Colonic mucosa (tissue), 4 donors: ENCODE measurements at regions not wholly inside any gene's neighbourhood (a gene's known extent, or its start where the extent isn't known, plus 50 kb on each side); places are given as distances from the start of the nearest gene placed in this dataset.

Source experiments
- DNase-seq: peaks from one replicate; pipeline ENCODE4 v3.0.0-alpha.2; 2020
- H3K27ac ChIP-seq: fragments of 200-600 bp; one replicate; pipeline ENCODE4 v1.8.0; 2021
- H3K27me3 ChIP-seq: fragments of 200-600 bp; one replicate; pipeline ENCODE4 v1.8.0; 2021
- H3K36me3 ChIP-seq: fragments of 200-600 bp; one replicate; pipeline ENCODE4 v1.8.0; 2021
- H3K4me1 ChIP-seq: fragments of 200-600 bp; one replicate; pipeline ENCODE4 v1.8.0; 2021; ENCODE audit warnings: mild to moderate bottlenecking
- H3K4me3 ChIP-seq: fragments of 200-600 bp; one replicate; pipeline ENCODE4 v1.8.0; 2021
- H3K9ac ChIP-seq, 2 donors: one replicate each; pipeline ENCODE4 v1.7.0; 2013; ENCODE audit warnings: control low read depth in 2 of 2, low read depth in 2 of 2, low read length in 2 of 2
- H3K9me3 ChIP-seq: fragments of 200-600 bp; one replicate; pipeline ENCODE4 v1.8.0; 2021
- CTCF ChIP-seq: fragments of 200-600 bp; IDR thresholded peaks from one replicate; pipeline ENCODE4 v1.8.0; 2022; ENCODE audit warnings: antibody characterized with exemption, mild to moderate bottlenecking
- intact Hi-C: fragments of 100-400 bp; cut with DNase I; formaldehyde crosslinking; loops from one replicate; pipeline ENCODE4 v1.14.1; 2022
- donor health status: healthy.
- donor health status: DM: no; HTN: no; CAD: no.
- donor health status: DM: no; HTN: no; CAD: no.

- H3K9ac ChIP-seq, result no peak overlapping the region
- no peak for DNase-seq
- H3K4me1 ChIP-seq, result no peaks in the 10 kb centered on the region
- H3K4me3 ChIP-seq, result no peak overlapping the region
- intact Hi-C loops, result no loop called here
- no peaks in the 10 kb centered on the region for H3K36me3 ChIP-seq
- no peak for TF ChIP-seq CTCF
- no peak overlapping the region for H3K27ac ChIP-seq
- no peaks in the 10 kb centered on the region for H3K9me3 ChIP-seq
- H3K27me3 ChIP-seq, result no peaks in the 10 kb centered on the region
Observed at GRCh38 chr15:95228856-95229555, 997.6 kb downstream of the MCTP2 start.

DNA sequence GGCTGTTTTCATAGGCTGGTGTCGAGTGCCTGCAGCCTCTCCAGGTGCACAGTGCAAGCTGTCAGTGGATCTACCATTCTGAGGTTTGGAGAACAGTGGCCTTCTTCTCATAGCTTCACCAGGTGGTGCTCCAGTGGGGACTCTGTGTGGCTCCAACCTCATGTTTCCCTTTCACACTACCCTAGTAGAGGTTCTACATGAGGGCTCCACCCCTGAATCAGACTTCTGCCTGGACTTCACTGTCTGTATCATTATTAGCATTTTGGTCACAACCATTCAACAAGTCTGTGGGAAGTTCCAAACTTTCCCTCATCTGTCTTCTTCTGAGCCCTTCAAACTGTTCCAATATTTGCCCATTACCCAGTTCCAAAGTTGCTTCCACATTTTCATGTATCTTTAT is 1003.7 kb downstream of the MCTP2 start:
- Histone ChIP-seq H3K36me3 (no peaks in the 10 kb centered on the region), H3K27me3 (no peaks in the 10 kb centered on the region), H3K27ac (no peak overlapping the region), H3K9ac (no peak overlapping the region), H3K9me3 (no peaks in the 10 kb centered on the region), H3K4me3 (no peak overlapping the region), H3K4me1 (no peaks in the 10 kb centered on the region)
- intact Hi-C loops, result no loop called here
- TF ChIP-seq CTCF, result no peak
- no peak for DNase-seq

- intact Hi-C loops, result no loop called here
- no peak for DNase-seq
- H3K9ac ChIP-seq, result no peak overlapping the region
Observed at GRCh38 chr15:95247071-95247984, 1016.0 kb downstream of the MCTP2 start.

GRCh38 chr15:95249524-95249923 is 1018.2 kb downstream of the MCTP2 start:
- intact Hi-C loops, result no loop called here
- Histone ChIP-seq H3K9ac (no peak overlapping the region), H3K27ac (no peak overlapping the region), H3K4me1 (no peaks in the 10 kb centered on the region), H3K27me3 (no peaks in the 10 kb centered on the region), H3K36me3 (no peaks in the 10 kb centered on the region), H3K4me3 (no peak overlapping the region), H3K9me3 (no peaks in the 10 kb centered on the region)
- DNase-seq, result no peak
- no peak for TF ChIP-seq CTCF

More at GRCh38 chr15:95247071-95247984, 1016.0 kb downstream of the MCTP2 start:
- H3K27ac ChIP-seq, result no peak overlapping the region
- no peaks in the 10 kb centered on the region for H3K4me1 ChIP-seq
- H3K36me3 ChIP-seq, result no peaks in the 10 kb centered on the region
- no peak overlapping the region for H3K4me3 ChIP-seq
- TF ChIP-seq CTCF, result no peak
- H3K27me3 ChIP-seq, result no peaks in the 10 kb centered on the region
- H3K9me3 ChIP-seq, result no peaks in the 10 kb centered on the region

DNA sequence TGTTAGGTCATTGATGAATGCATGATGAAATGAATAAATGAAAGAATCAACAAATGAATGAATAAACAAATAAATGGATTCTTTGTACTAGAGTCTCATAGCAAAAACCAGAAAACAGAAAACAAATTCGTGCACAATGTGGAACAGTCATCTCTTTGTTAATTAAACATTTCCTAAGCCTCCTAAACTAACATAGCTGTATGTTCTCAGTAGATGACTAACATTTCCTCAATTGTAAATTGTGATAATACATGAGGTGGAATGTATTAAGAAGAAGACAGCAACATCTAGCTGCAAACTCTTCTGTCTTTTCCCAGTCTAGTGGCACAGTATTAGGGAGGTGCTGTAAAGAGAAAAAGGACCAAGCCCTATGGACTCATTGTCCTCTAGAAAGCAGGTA is 1021.0 kb downstream of the MCTP2 start:
- no peak overlapping the region for H3K4me3 ChIP-seq
- H3K27me3 ChIP-seq, result no peaks in the 10 kb centered on the region
- no peaks in the 10 kb centered on the region for H3K4me1 ChIP-seq
- no peak overlapping the region for H3K9ac ChIP-seq
- no peaks in the 10 kb centered on the region for H3K36me3 ChIP-seq
- H3K9me3 ChIP-seq, result no peaks in the 10 kb centered on the region
- intact Hi-C loops, result no loop called here
- no peak for TF ChIP-seq CTCF
- DNase-seq, result no peak
- H3K27ac ChIP-seq, result no peak overlapping the region
